GM12892 (cell line): ENCODE measurements at regions not wholly inside any gene's neighbourhood (a gene's known extent, or its start where the extent isn't known, plus 50 kb on each side); places are given as distances from the start of the nearest gene placed in this dataset.

Experiments
- POLR2A ChIP-seq: IDR thresholded peaks from 2 replicates; pipeline ENCODE4 v1.6.1; 2011; ENCODE audit warnings: low read depth, low read length, control low read depth
- POLR2AphosphoS5 ChIP-seq: IDR thresholded peaks from 2 replicates; pipeline ENCODE4 v1.6.1; 2011; ENCODE audit warnings: low read depth, low read length, control low read depth
- TAF1 ChIP-seq: IDR thresholded peaks from 2 replicates; pipeline ENCODE4 v1.6.1; 2011; ENCODE audit warnings: low read depth, mild to moderate bottlenecking, control low read depth, low read length, borderline replicate concordance

DNA sequence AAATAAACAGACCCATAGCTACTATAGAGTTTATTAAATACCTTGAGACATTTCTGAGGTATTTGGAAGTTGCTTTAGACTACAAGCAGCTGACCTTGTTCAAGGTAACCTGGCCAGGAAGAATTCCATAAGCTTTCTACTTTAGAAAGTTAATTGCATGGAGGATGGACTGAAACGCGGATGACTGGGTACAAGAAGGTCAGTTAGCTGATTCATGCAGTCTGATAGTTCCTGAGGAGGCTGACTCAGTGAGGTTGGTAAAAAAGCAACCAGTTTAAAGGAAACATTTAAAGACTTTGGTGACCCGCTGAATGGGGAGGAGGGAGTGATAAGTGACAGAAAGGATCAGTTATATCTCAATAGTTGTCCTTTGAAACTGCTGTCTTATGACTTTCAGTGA, 670.1 kb upstream of the CDH9 start:
- TF ChIP-seq TAF1 (no peak), POLR2A (no peak), POLR2AphosphoS5 (no peak)
